GM13977 (cell line): ENCODE measurements at regions not wholly inside any gene's neighbourhood (a gene's known extent, or its start where the extent isn't known, plus 50 kb on each side); places are given as distances from the start of the nearest gene placed in this dataset.

Source experiments
- DNase-seq: peaks from one replicate; pipeline ENCODE4 v3.0.0; 2012; ENCODE audit warnings: low spot score
- in situ Hi-C: fragments of 300-500 bp; cut with MboI; formaldehyde crosslinking; loops from one replicate; pipeline ENCODE4 v1.12.0; 2022; ENCODE audit warnings: low sequenced_read_pairs, low pct_unique_long_range_greater_than_20kb, mixed read lengths, inconsistent platforms; ENCODE audit not compliant: unreplicated experiment
- TF ChIP-seq, protein P1 (sequence below): IDR thresholded peaks from 2 replicates; pipeline ENCODE4 v1.5.1; 2012; ENCODE audit warnings: mild to moderate bottlenecking, control low read depth; ENCODE audit not compliant: insufficient read depth; ENCODE audit errors: extremely low read depth, missing control alignments

DNA sequence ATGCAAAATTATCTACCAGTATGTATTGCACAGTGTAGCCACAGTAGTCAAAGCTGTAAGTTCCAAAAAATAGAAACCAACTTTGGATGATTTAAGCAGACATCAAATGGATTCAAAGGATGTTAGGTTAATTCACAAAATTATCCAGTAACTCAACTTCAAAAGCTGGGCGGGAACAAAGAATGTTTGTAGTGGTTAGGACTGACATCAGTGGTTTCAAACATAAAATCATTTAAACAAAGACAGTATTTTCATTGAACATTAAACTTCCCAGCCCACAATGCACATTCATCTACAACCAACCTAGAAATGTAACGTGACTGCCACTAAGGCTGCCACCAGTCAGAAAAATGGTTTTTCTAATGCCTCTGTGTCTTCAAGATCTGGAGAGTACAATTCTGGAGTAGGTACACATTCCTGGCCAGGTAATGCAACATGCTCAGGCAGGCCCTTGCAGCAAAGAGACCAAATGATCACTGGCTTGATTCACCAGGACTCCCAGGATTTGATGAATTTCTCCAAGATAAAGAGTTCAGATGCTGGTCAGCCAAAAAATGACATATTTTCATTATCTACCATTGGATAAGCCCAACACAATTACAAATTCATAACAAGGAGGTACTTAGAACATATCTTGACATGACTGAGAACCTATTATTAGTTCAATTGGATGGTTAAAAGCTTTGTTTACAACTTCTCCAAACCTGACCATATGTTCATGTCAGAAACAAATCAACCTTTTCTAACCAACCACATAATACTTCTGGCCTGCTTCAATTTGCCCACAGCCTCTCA, 189.8 kb upstream of the CNTN4 start:
- no peak for DNase-seq
- TF ChIP-seq, protein P1, sequence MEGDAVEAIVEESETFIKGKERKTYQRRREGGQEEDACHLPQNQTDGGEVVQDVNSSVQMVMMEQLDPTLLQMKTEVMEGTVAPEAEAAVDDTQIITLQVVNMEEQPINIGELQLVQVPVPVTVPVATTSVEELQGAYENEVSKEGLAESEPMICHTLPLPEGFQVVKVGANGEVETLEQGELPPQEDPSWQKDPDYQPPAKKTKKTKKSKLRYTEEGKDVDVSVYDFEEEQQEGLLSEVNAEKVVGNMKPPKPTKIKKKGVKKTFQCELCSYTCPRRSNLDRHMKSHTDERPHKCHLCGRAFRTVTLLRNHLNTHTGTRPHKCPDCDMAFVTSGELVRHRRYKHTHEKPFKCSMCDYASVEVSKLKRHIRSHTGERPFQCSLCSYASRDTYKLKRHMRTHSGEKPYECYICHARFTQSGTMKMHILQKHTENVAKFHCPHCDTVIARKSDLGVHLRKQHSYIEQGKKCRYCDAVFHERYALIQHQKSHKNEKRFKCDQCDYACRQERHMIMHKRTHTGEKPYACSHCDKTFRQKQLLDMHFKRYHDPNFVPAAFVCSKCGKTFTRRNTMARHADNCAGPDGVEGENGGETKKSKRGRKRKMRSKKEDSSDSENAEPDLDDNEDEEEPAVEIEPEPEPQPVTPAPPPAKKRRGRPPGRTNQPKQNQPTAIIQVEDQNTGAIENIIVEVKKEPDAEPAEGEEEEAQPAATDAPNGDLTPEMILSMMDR: no peak
- in situ Hi-C loops: no loop called here

DNA sequence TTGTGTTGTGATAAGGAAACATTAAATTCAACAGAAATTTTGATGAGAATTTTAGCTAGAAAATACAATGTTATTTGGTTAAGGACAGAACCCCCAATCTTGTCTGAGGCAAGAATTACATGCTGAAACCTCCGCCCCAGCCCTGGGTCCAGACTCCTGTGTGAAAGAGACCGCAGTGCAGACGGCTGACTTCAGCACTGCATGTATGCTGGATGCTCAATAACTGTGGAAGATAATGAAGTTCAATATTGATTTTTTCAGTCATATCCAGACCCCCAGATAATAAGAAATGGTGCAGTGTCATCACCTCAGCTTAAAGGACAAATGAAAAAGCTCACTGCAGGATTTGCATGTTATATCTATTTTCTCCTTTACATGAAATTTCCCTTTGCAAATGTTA, 188.3 kb upstream of the CNTN4 start:
- DNase-seq: no peak
- TF ChIP-seq, protein P1: no peak

DNA sequence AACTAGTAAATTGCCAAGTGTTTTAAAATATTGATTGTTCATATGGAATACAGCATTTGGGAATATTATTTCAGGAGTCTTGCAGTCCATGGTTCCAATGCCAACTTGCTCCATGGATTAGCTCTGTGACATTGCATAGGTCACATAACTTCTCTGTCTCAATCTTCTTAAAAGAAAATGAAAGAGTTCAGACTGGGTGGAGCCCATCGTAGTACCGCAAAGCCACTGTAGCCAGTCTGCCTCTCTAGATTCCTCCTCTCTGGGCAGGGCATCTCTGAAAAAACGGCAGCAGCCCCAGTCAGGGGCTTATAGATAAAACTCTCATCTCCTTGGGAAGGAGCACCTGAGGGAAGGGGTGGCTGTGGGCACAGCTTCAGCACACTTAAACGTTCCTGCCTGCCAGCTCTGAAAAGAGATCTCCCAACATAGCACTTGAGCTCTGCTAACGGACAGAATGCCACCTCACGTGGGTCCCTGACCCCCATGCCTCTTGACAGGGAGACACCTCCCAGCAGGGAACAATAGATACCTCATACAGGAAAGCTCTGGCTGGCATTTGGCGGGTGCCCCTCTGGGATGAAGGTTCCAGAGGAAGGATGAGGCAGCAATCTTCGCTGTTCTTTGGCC, 168.8 kb upstream of the CNTN4 start:
- TF ChIP-seq, protein P1: no peak
- DNase-seq: no peak
- in situ Hi-C loops: no loop called here

More for the DNA sequence above, 188.3 kb upstream of the CNTN4 start:
- in situ Hi-C loops: no loop called here

- TF ChIP-seq, protein P1: no peak
- DNase-seq: no peak
- in situ Hi-C loops: no loop called here
Observed at GRCh38 chr3:1938975-1939374, 159.7 kb upstream of the CNTN4 start.

DNA sequence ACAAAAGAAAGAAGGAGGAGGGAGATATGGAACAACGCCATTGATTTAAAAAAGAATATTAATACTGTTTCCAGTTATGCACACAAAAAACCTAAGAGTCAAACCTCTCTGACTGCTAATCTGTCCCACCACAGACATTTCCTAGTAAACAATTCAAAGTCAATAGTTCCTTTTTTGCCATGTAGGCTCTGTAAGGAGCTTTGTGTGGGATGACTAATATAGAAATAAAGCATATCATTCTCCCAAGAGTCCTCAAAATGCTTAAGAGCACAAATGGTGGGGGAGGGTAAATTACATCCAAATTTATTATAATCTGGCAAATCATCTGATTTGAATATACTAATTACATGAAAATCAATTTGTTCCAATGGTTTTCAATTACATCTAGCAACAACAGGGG, 155.9 kb upstream of the CNTN4 start:
- no peak for DNase-seq
- TF ChIP-seq, protein P1: no peak
- in situ Hi-C loops: no loop called here

- TF ChIP-seq, protein P1: no peak
- no peak for DNase-seq
- in situ Hi-C loops: no loop called here
Observed at GRCh38 chr3:1943395-1944118, 155.1 kb upstream of the CNTN4 start.
